OCI-LY1 (cell line): ENCODE measurements at regions not wholly inside any gene's neighbourhood (a gene's known extent, or its start where the extent isn't known, plus 50 kb on each side); places are given as distances from the start of the nearest gene placed in this dataset.

ENCODE experiments used
- H2AFZ ChIP-seq: fragments of 200-600 bp; sonication (generic), shearing (Covaris generic); 2 replicates; pipeline ENCODE4 v1.6.0; 2014; ENCODE audit warnings: antibody characterized with exemption, mild to moderate bottlenecking, low read length
- H3F3A ChIP-seq: fragments of 200-600 bp; sonication (generic), shearing (Covaris generic); 2 replicates; pipeline ENCODE4 v1.6.0; 2014; ENCODE audit warnings: mild to moderate bottlenecking, antibody characterized with exemption, low read length, moderate library complexity; ENCODE audit not compliant: insufficient read depth
- H3K27ac ChIP-seq: fragments of 200-600 bp; sonication (generic); 2 replicates; pipeline ENCODE4 v1.5.1; 2014; ENCODE audit warnings: low read length, mixed run types, mild to moderate bottlenecking, low read depth; ENCODE audit not compliant: poor library complexity, severe bottlenecking
- H3K27me3 ChIP-seq: fragments of 200-600 bp; sonication (generic); 2 replicates; pipeline ENCODE4 v1.6.0; 2014; ENCODE audit warnings: antibody characterized with exemption, mild to moderate bottlenecking, low read length, moderate library complexity; ENCODE audit not compliant: insufficient read depth
- H3K36me3 ChIP-seq: fragments of 200-600 bp; sonication (generic); 2 replicates; pipeline ENCODE4 v1.6.1; 2014; ENCODE audit warnings: mild to moderate bottlenecking, antibody characterized with exemption, low read length, moderate library complexity, mixed read lengths; ENCODE audit not compliant: insufficient read depth
- H3K4me1 ChIP-seq: fragments of 200-600 bp; sonication (generic); 2 replicates; pipeline ENCODE4 v1.5.1; 2014; ENCODE audit warnings: mild to moderate bottlenecking, low read length, moderate library complexity; ENCODE audit not compliant: insufficient read depth, severe bottlenecking
- H3K4me2 ChIP-seq: fragments of 200-600 bp; sonication (generic), shearing (Covaris generic); 2 replicates; pipeline ENCODE4 v1.6.1; 2014; ENCODE audit warnings: low read length
- H3K4me3 ChIP-seq: fragments of 200-600 bp; sonication (generic); 2 replicates; pipeline ENCODE4 v1.5.1; 2014; ENCODE audit warnings: low read length, low read depth, mild to moderate bottlenecking, mixed read lengths; ENCODE audit not compliant: poor library complexity, severe bottlenecking
- H3K79me2 ChIP-seq: fragments of 200-600 bp; shearing (Covaris generic); 2 replicates; pipeline ENCODE4 v1.6.1; 2016; ENCODE audit warnings: mixed run types, low read length, mixed read lengths; ENCODE audit not compliant: insufficient read depth
- H3K9ac ChIP-seq: fragments of 200-600 bp; sonication (generic), shearing (Covaris generic); 2 replicates; pipeline ENCODE4 v1.6.1; 2014; ENCODE audit warnings: mild to moderate bottlenecking, low read length, mixed read lengths
- H3K9me2 ChIP-seq: fragments of 200-600 bp; sonication (generic), shearing (Covaris generic); 2 replicates; pipeline ENCODE4 v1.6.1; 2014; ENCODE audit warnings: low read depth, mild to moderate bottlenecking, low read length, mixed read lengths
- H3K9me3 ChIP-seq: fragments of 200-600 bp; shearing (Covaris generic); 2 replicates; pipeline ENCODE4 v1.6.1; 2014; ENCODE audit warnings: low read length, mixed read lengths
- H4K20me1 ChIP-seq: fragments of 200-600 bp; sonication (generic), shearing (Covaris generic); 2 replicates; pipeline ENCODE4 v1.6.0; 2016; ENCODE audit warnings: mild to moderate bottlenecking, low read length; ENCODE audit not compliant: insufficient read depth
- EZH2 ChIP-seq: fragments of 200-600 bp; sonication (generic), shearing (Covaris generic); IDR thresholded peaks from 2 replicates; pipeline ENCODE4 v1.8.0; 2017; ENCODE audit warnings: borderline replicate concordance, mixed run types, mild to moderate bottlenecking, antibody characterized with exemption, low read length, moderate library complexity, mixed read lengths
- TF ChIP-seq, protein P1 (sequence below): fragments of 200-600 bp; sonication (generic), shearing (Covaris generic); IDR thresholded peaks from 2 replicates; pipeline ENCODE4 v1.5.1; 2017; ENCODE audit warnings: mild to moderate bottlenecking, antibody characterized with exemption, low read length, moderate library complexity, mixed read lengths

DNA sequence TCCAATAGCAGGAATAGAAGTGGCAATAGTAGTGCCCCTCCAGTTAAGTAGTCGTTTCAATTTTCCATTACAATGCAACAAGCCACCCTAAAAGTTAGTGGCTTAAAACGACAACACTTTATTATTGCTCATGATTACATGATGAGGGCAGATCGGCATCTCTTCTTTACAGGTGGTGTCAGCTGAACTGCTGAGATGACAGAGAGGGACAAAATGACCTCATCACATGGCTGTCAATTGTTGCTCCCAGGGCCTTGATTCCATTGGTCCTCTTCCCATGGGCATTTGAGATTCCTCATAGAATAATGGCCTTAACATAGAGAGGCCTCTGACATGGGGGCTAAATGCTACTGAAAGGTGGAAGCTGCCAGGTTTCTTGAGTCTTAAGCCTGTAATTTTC lies 679.8 kb upstream of the KLHL1 start:
- Histone ChIP-seq H3K9me2 (no peaks in the 10 kb centered on the region), H3K79me2 (no peaks in the 10 kb centered on the region), H3K4me2 (no peak overlapping the region), H3K4me3 (no peak overlapping the region), H2AFZ (no peak overlapping the region), H3F3A (no peaks in the 10 kb centered on the region), H3K27ac (no peak overlapping the region), H3K27me3 (no peaks in the 10 kb centered on the region), H3K4me1 (no peaks in the 10 kb centered on the region), H4K20me1 (0 out of 2 replicates have a peak, but pooled peaks cover 2% of the 10 kb centered on the region), H3K9me3 (no peaks in the 10 kb centered on the region), H3K36me3 (no peaks in the 10 kb centered on the region), H3K9ac (no peak overlapping the region)
- no peak for TF ChIP-seq EZH2
- TF ChIP-seq, protein P1, sequence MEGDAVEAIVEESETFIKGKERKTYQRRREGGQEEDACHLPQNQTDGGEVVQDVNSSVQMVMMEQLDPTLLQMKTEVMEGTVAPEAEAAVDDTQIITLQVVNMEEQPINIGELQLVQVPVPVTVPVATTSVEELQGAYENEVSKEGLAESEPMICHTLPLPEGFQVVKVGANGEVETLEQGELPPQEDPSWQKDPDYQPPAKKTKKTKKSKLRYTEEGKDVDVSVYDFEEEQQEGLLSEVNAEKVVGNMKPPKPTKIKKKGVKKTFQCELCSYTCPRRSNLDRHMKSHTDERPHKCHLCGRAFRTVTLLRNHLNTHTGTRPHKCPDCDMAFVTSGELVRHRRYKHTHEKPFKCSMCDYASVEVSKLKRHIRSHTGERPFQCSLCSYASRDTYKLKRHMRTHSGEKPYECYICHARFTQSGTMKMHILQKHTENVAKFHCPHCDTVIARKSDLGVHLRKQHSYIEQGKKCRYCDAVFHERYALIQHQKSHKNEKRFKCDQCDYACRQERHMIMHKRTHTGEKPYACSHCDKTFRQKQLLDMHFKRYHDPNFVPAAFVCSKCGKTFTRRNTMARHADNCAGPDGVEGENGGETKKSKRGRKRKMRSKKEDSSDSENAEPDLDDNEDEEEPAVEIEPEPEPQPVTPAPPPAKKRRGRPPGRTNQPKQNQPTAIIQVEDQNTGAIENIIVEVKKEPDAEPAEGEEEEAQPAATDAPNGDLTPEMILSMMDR, result no peak

DNA sequence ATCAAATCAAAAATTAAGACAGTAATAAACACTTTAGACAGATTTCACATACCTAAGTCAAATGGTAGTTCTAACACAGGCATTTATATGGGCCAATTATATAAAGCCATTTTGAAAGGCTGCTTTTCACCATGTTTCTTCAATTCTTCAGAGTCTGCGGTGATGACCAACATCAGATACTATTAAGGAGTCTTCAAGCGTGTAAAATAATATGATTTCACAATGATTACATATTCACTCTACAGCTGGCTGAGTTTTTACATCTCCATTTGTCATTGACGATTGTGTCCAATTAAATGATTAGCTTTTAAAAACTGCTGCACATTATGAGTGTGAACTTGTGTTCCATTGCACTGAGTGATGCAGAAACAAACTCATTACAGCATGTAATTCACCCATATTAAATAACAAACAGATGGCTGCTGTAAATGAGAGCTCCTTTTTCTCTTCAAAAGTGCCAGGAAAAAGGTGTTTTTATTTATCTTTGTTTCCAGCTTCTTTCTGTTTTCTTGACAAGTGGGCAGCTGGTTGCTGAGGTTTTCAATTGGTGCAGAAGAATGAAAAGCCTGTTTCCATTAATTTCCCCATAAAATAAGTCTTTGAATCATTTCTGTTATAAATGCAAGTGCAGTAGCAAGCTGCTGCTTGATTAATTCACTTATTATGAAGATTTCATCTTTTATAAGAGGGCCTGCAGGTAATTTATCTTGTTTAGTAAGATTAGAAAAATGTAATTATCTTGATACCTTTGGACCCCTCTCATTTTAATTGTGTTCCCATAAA lies 676.1 kb upstream of the KLHL1 start:
- H3K27me3 ChIP-seq, result no peaks in the 10 kb centered on the region
- TF ChIP-seq, protein P1, result no peak
- TF ChIP-seq EZH2, result no peak

DNA sequence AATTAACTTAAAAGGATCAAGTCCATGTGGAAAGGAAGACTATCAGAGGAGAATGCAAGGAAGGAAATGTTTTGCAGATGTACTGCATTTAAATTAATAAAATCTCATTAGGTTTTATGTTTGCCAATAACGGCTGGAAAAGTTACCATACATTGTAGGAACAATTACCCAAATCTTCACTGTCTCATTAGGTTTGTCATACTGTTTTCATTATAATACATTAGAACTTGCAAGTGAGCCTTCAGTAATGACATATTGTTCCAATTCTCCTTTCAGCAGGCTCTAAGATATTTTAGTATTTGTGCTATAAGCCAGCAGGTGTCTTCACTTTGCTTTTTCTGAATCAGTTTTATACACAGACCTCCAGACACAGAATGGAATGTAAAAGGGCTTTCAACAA lies 661.6 kb upstream of the KLHL1 start:
- Histone ChIP-seq H3K9me2 (no peaks in the 10 kb centered on the region), H3K9me3 (no peaks in the 10 kb centered on the region)

More for the DNA sequence above, 676.1 kb upstream of the KLHL1 start:
- H3K27ac ChIP-seq, result no peak overlapping the region
- H2AFZ ChIP-seq, result no peak overlapping the region
- H3K4me1 ChIP-seq, result no peaks in the 10 kb centered on the region
- H3K79me2 ChIP-seq, result no peaks in the 10 kb centered on the region
- H3K9ac ChIP-seq, result no peak overlapping the region
- no peak overlapping the region for H3K4me3 ChIP-seq
- H3K4me2 ChIP-seq, result no peak overlapping the region
- no peaks in the 10 kb centered on the region for H3K36me3 ChIP-seq
- H3K9me3 ChIP-seq, result no peaks in the 10 kb centered on the region
- no peaks in the 10 kb centered on the region for H3F3A ChIP-seq
- 0 out of 2 replicates have a peak, but pooled peaks cover 2% of the 10 kb centered on the region for H4K20me1 ChIP-seq
- no peaks in the 10 kb centered on the region for H3K9me2 ChIP-seq

More for the DNA sequence above, 661.6 kb upstream of the KLHL1 start:
- TF ChIP-seq, protein P1, result no peak
- TF ChIP-seq EZH2, result no peak
- Histone ChIP-seq H3K4me1 (no peaks in the 10 kb centered on the region), H3K4me3 (no peak overlapping the region), H3K36me3 (no peaks in the 10 kb centered on the region), H3K4me2 (no peak overlapping the region), H3F3A (no peaks in the 10 kb centered on the region), H3K27me3 (no peaks in the 10 kb centered on the region), H3K79me2 (no peaks in the 10 kb centered on the region), H3K27ac (no peak overlapping the region), H3K9ac (no peak overlapping the region), H2AFZ (no peak overlapping the region), H4K20me1 (no peaks in the 10 kb centered on the region)
